GM12878 (cell line): ENCODE measurements at regions not wholly inside any gene's neighbourhood (a gene's known extent, or its start where the extent isn't known, plus 50 kb on each side); places are given as distances from the start of the nearest gene placed in this dataset.

ENCODE experiments used
- ATAC-seq: fragments of 200-7000 bp; cut with Tn5 transposase; 3 replicates; pipeline ENCODE4 v1.9.1; 2020; ENCODE audit warnings: mild to moderate bottlenecking, moderate library complexity
- BruUV-seq: library from RNA; stranded (reverse); fragments of 400-500 nt; replicated peaks from 2 replicates; lab custom pipeline; 2021; lab: Mats Ljungman, UMichigan
- CTCF ChIA-PET: fragments of 300-600 bp; sonication (Branson Sonifier 250); formaldehyde crosslinking; extraction: SDS; loops from one replicate; lab custom pipeline; 2021; ENCODE audit warnings: inconsistent platforms; lab: Yijun Ruan, JAX
- POLR2A ChIA-PET: fragments of 350-600 bp; formaldehyde crosslinking; extraction: SDS; loops from one replicate; lab custom pipeline; 2021; ENCODE audit warnings: inconsistent platforms; lab: Charles Lee
- RAD21 ChIA-PET: fragments of 300-600 bp; sonication (Branson Sonifier 250); formaldehyde crosslinking; loops from one replicate; lab custom pipeline; 2023; ENCODE audit warnings: antibody characterized with exemption; ENCODE audit not compliant: unreplicated experiment; lab: Charles Lee
- SMC1A ChIA-PET: fragments of 300-600 bp; sonication (Branson Sonifier 250); formaldehyde crosslinking; loops from one replicate; lab custom pipeline; 2023; ENCODE audit not compliant: unreplicated experiment, uncharacterized antibody; lab: Charles Lee
- DNase-seq: peaks from one replicate; pipeline ENCODE4 v3.0.0-alpha.2; 2011; ENCODE audit warnings: low read depth, low spot score
- FAIRE-seq: peaks from 3 replicates; lab custom pipeline; 2011; peaks lifted over from hg19 to GRCh38; lab: Jason Lieb, UNC
- H2AFZ ChIP-seq: 2 replicates; pipeline ENCODE4 v1.6.0; 2011; ENCODE audit warnings: low read depth, low read length, control low read depth; ENCODE audit not compliant: control insufficient read depth
- H3K27ac ChIP-seq: 2 replicates; pipeline ENCODE4 v1.5.1; 2011; ENCODE audit warnings: control low read depth; ENCODE audit not compliant: control insufficient read depth, insufficient read depth
- H3K27me3 ChIP-seq, 2 experiments: replicated peaks in 1 of 2; 2 replicates each; pipeline versions ENCODE4 v1.6.0 to v1.6.1; 2011; ENCODE audit warnings: low read length in 1 of 2; ENCODE audit not compliant: control insufficient read depth in 2 of 2, insufficient read depth in 2 of 2
- H3K36me3 ChIP-seq, 2 experiments: 2 replicates each; pipeline ENCODE4 v1.5.1; 2011; ENCODE audit warnings: low read length in 1 of 2; ENCODE audit not compliant: control insufficient read depth in 2 of 2, insufficient read depth in 2 of 2
- H3K4me1 ChIP-seq: 2 replicates; pipeline ENCODE4 v1.6.1; 2011; ENCODE audit warnings: mild to moderate bottlenecking, low read length, moderate library complexity, mixed read lengths; ENCODE audit not compliant: control insufficient read depth, insufficient read depth
- H3K4me2 ChIP-seq: 2 replicates; pipeline ENCODE4 v1.6.0; 2011; ENCODE audit warnings: control low read depth; ENCODE audit not compliant: control insufficient read depth, insufficient read depth
- H3K4me3 ChIP-seq: fragments of 200-600 bp; sonication (generic); 2 replicates; pipeline ENCODE4 v1.5.1; 2016
- H3K79me2 ChIP-seq: 2 replicates; pipeline ENCODE4 v1.6.0; 2011; ENCODE audit warnings: low read length; ENCODE audit not compliant: control insufficient read depth, insufficient read depth
- H3K9ac ChIP-seq: 2 replicates; pipeline ENCODE4 v1.8.0; 2011; ENCODE audit warnings: low read length, control low read depth, mixed read lengths; ENCODE audit not compliant: control insufficient read depth, insufficient read depth
- H3K9me3 ChIP-seq: replicated peaks from 3 replicates; pipeline ENCODE4 v1.5.1; 2011; ENCODE audit warnings: mild to moderate bottlenecking, low read length; ENCODE audit not compliant: control insufficient read depth, insufficient read depth
- H4K20me1 ChIP-seq: 2 replicates; pipeline ENCODE4 v1.6.0; 2011; ENCODE audit not compliant: control insufficient read depth, insufficient read depth
- CBX3 ChIP-seq: fragments of 200-600 bp; sonication (generic); IDR thresholded peaks from 2 replicates; pipeline ENCODE4 v1.6.1; 2016; ENCODE audit warnings: low read depth, borderline replicate concordance
- CHD2 ChIP-seq: IDR thresholded peaks from 2 replicates; pipeline ENCODE4 v1.6.1; 2011; ENCODE audit warnings: low read depth, low read length, improper control_type of control experiment, borderline replicate concordance
- CUX1 ChIP-seq: IDR thresholded peaks from 2 replicates; pipeline ENCODE4 v1.6.1; 2012; ENCODE audit warnings: improper control_type of control experiment, low read depth, low read length; ENCODE audit not compliant: insufficient replicate concordance
- EED ChIP-seq: sonication (generic); IDR thresholded peaks from 2 replicates; pipeline ENCODE4 v1.6.1; 2016; ENCODE audit warnings: antibody characterized with exemption, low read depth
- MLLT1 ChIP-seq: fragments of 450-650 bp; IDR thresholded peaks from 2 replicates; pipeline ENCODE4 v1.6.1; 2016; ENCODE audit warnings: mild to moderate bottlenecking
- POLR2AphosphoS2 ChIP-seq: IDR thresholded peaks from 2 replicates; pipeline ENCODE4 v1.6.1; 2011; ENCODE audit warnings: low read depth, mild to moderate bottlenecking, low read length, improper control_type of control experiment, moderate library complexity
- YBX1 ChIP-seq: fragments of 450-650 bp; IDR thresholded peaks from 2 replicates; pipeline ENCODE4 v1.6.1; 2016; ENCODE audit warnings: antibody characterized with exemption
- WGBS: methylation state at CpG from one replicate; pipeline ENCODE4 v1.1.6; 2016; ENCODE audit warnings: low lambda C conversion rate; ENCODE audit not compliant: insufficient replicate concordance, insufficient coverage; ENCODE audit errors: missing lambda C conversion rate; 5-methylcytosine and 5-hydroxymethylcytosine counted together
- in situ Hi-C: fragments of 300-500 bp; cut with MboI; formaldehyde crosslinking; loops from 9 replicates; pipeline ENCODE4 v1.14.3; 2018; ENCODE audit warnings: mixed read lengths
- intact Hi-C: fragments of 100-400 bp; cut with micrococcal nuclease; formaldehyde crosslinking; loops from one replicate; pipeline ENCODE4 v1.14.2; 2022; ENCODE audit not compliant: unreplicated experiment

GRCh38 chr5:2303431-2304100, 420.8 kb upstream of the IRX4 start:
- H3K27ac ChIP-seq, result no peak overlapping the region
- ChIA-PET RAD21 (no interaction called here), POLR2A (no interaction called here), CTCF (no interaction called here), SMC1A (no interaction called here)
- H3K36me3 ChIP-seq, result no peaks in the 10 kb centered on the region
- no peak overlapping the region for H3K4me3 ChIP-seq
- no peak for ATAC-seq
- H4K20me1 ChIP-seq, result no peaks in the 10 kb centered on the region
- no peaks in the 10 kb centered on the region; the same call in 2 of the 3 replicates for H3K9me3 ChIP-seq
- no peaks in the 10 kb centered on the region for H3K4me1 ChIP-seq
- no peaks in the 10 kb centered on the region for H3K79me2 ChIP-seq
- no peak overlapping the region for H2AFZ ChIP-seq
- H3K4me2 ChIP-seq, result no peak overlapping the region
- 16% methylated on average over 14 of the region's 14 CpGs for WGBS
- no peaks in the 10 kb centered on the region for H3K27me3 ChIP-seq
- intact Hi-C loops, result no loop called here
- TF ChIP-seq CUX1, result no peak
- TF ChIP-seq CBX3, result no peak
- TF ChIP-seq MLLT1, result no peak
- no peak for TF ChIP-seq CHD2
- no peak for TF ChIP-seq POLR2AphosphoS2
- no peak for TF ChIP-seq EED
- TF ChIP-seq YBX1, result no peak
- in situ Hi-C loops, result no loop called here
- no peak for DNase-seq
- H3K9ac ChIP-seq, result no peak overlapping the region
- no TSS peak for BruUV-seq
- FAIRE-seq, result no peak
